ENCODE measurements at regions not wholly inside any gene's neighbourhood (a gene's known extent, or its start where the extent isn't known, plus 50 kb on each side); places are given as distances from the start of the nearest gene placed in this dataset.

GRCh38 chr9:135340726-135341475, 138.7 kb upstream of the PPP1R26 start:
- Histone ChIP-seq H3K79me1 (ENCODE audit: low read depth in 1 of 2, low read length in 2 of 2) (no peaks in the 10 kb centered on the region), H3K36me3 (ENCODE audit: control insufficient read depth, insufficient read depth, low read length) (no peaks in the 10 kb centered on the region), H2BK120ac (ENCODE audit: low read depth, low read length) (no peak overlapping the region), H3K56ac (ENCODE audit: extremely low read depth, insufficient read depth, low read length) (no peak overlapping the region), H3K4me1 (ENCODE audit: control insufficient read depth, insufficient read depth, low read length) (no peaks in the 10 kb centered on the region), H3K4me3 (ENCODE audit: insufficient read depth, low read depth, low read length) (no peak overlapping the region), H4K5ac (ENCODE audit: low read depth, low read length) (no peak overlapping the region), H4K91ac (ENCODE audit: insufficient read depth, low read depth, low read length) (no peak overlapping the region), H3K9me1 (ENCODE audit: insufficient read depth, low read length) (no peaks in the 10 kb centered on the region), H2BK20ac (ENCODE audit: low read depth, low read length) (no peak overlapping the region), H3K27ac (ENCODE audit: insufficient read depth, low read length) (no peak overlapping the region), H3K23ac (ENCODE audit: low read depth, low read length) (no peak overlapping the region), H2BK15ac (ENCODE audit: low read depth, low read length) (no peak overlapping the region), H3K18ac (ENCODE audit: low read depth, low read length) (no peak overlapping the region), H2BK5ac (ENCODE audit: low read depth, low read length, poor library complexity, severe bottlenecking) (no peak overlapping the region), H3K4me2 (ENCODE audit: low read depth, low read length) (no peak overlapping the region), H2AK5ac (ENCODE audit: low read depth, low read length) (no peak overlapping the region), H3K14ac (replicated peaks; ENCODE audit: low read depth, low read length) (no peak overlapping the region), H2AK9ac (replicated peaks; ENCODE audit: low read depth, low read length, poor library complexity) (no peak overlapping the region), H2AFZ (replicated peaks; ENCODE audit: low read length, poor library complexity) (no peak overlapping the region), H4K20me1 (ENCODE audit: insufficient read depth, low read length) (no peaks in the 10 kb centered on the region), H3K4ac (ENCODE audit: low read depth, low read length) (no peak overlapping the region), H3K9me3 (ENCODE audit: control insufficient read depth, insufficient read depth, low read length) (peaks cover 9% of the 10 kb centered on the region), H4K8ac (ENCODE audit: low read depth in 2 of 2, low read length in 2 of 2) (no peak overlapping the region), H3K27me3 (ENCODE audit: control insufficient read depth, insufficient read depth, low read length) (no peaks in the 10 kb centered on the region; the same call in 1 of the 2 replicates), H3K9ac (ENCODE audit: low read depth, low read length) (no peak overlapping the region)
- dilution Hi-C loops (cut with HindIII; ENCODE audit: low sequenced_read_pairs, unreplicated experiment), result no loop called here
- POLR2A ChIA-PET (ENCODE audit: unreplicated experiment), result no interaction called here
- in situ Hi-C loops (cut with MboI; ENCODE audit: low sequenced_read_pairs), result no loop called here
- 31% methylated on average over 3 of the region's 20 CpGs; no CpG with 5 or more reads in 1 of the 2 experiments for WGBS, 2 experiments (ENCODE audit: extremely low coverage in 2 of 2, insufficient read length in 1 of 2)
- intact Hi-C loops (cut with micrococcal nuclease), result no loop called here
- CTCF ChIA-PET, result no interaction called here
- DNase-seq (no peak), ATAC-seq (ENCODE audit: low read depth) (no peak)
- no TSS peak for BruUV-seq (replicated peaks)
- no peak for TF ChIP-seq CTCF (conservative IDR thresholded peaks at IDR 0.05; ENCODE audit: low read depth, low read length)
- no peak for TF ChIP-seq ELK1 (IDR thresholded peaks at IDR 0.05; ENCODE audit: borderline replicate concordance, low read depth, low read length)
- TF ChIP-seq FOS (IDR thresholded peaks at IDR 0.05; ENCODE audit: low read depth, low read length), result no peak
- TF ChIP-seq MAZ (IDR thresholded peaks at IDR 0.05; ENCODE audit: borderline replicate concordance, low read depth, low read length), result no peak
- TF ChIP-seq NFE2L2 (IDR thresholded peaks at IDR 0.05; ENCODE audit: low read depth, low read length), result no peak
- no peak for TF ChIP-seq POLR2A (IDR thresholded peaks at IDR 0.05; ENCODE audit: low read depth, low read length)
- no peak for TF ChIP-seq RAD21 (IDR thresholded peaks at IDR 0.05; ENCODE audit: low read length)
- TF ChIP-seq BHLHE40 (IDR thresholded peaks at IDR 0.05; ENCODE audit: low read depth, low read length), result no peak
- no peak for TF ChIP-seq CEBPB (IDR thresholded peaks at IDR 0.05; ENCODE audit: low read depth, low read length)
- no peak for TF ChIP-seq MXI1 (IDR thresholded peaks at IDR 0.05; ENCODE audit: borderline replicate concordance, low read depth, low read length)
- no peak for TF ChIP-seq CHD1 (IDR thresholded peaks at IDR 0.05; ENCODE audit: low read depth, low read length)
- TF ChIP-seq USF2 (IDR thresholded peaks at IDR 0.05; ENCODE audit: low read depth, low read length), result no peak
- no peak for TF ChIP-seq SMC3 (IDR thresholded peaks at IDR 0.05; ENCODE audit: low read depth, low read length)
- no peak for TF ChIP-seq RFX5 (IDR thresholded peaks at IDR 0.05; ENCODE audit: low read depth, low read length)
- TF ChIP-seq MAFK (IDR thresholded peaks at IDR 0.05; ENCODE audit: low read depth, low read length), result no peak

All from IMR-90 (cell line).